ENCODE measurements at regions not wholly inside any gene's neighbourhood (a gene's known extent, or its start where the extent isn't known, plus 50 kb on each side); places are given as distances from the start of the nearest gene placed in this dataset.

- ATAC-seq = no peak
- no peak for DNase-seq
- TF ChIP-seq, protein P1, sequence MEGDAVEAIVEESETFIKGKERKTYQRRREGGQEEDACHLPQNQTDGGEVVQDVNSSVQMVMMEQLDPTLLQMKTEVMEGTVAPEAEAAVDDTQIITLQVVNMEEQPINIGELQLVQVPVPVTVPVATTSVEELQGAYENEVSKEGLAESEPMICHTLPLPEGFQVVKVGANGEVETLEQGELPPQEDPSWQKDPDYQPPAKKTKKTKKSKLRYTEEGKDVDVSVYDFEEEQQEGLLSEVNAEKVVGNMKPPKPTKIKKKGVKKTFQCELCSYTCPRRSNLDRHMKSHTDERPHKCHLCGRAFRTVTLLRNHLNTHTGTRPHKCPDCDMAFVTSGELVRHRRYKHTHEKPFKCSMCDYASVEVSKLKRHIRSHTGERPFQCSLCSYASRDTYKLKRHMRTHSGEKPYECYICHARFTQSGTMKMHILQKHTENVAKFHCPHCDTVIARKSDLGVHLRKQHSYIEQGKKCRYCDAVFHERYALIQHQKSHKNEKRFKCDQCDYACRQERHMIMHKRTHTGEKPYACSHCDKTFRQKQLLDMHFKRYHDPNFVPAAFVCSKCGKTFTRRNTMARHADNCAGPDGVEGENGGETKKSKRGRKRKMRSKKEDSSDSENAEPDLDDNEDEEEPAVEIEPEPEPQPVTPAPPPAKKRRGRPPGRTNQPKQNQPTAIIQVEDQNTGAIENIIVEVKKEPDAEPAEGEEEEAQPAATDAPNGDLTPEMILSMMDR (IDR thresholded peaks at IDR 0.05) = no peak
- H3K4me1 ChIP-seq = no peaks in the 10 kb centered on the region
- 85 to 90% (median 86%) methylated on average over 3 of the region's 3 CpGs for WGBS, 3 donors
- no peaks in the 10 kb centered on the region for H3K36me3 ChIP-seq (ENCODE audit: insufficient read depth in 1 of 2, low read depth in 1 of 2)
- no peaks in the 10 kb centered on the region for H3K27me3 ChIP-seq (ENCODE audit: insufficient read depth in 3 of 3, low read length in 2 of 3)
- no peak overlapping the region for H3K27ac ChIP-seq
- intact Hi-C loops (cut with DNase I) = no loop called here
- no peak overlapping the region for H3K4me3 ChIP-seq
- H3K9me3 ChIP-seq = no peaks in the 10 kb centered on the region
These were observed 75.1 kb upstream of the SESN3 start for GRCh38 chr11:95306123-95306522.

DNA sequence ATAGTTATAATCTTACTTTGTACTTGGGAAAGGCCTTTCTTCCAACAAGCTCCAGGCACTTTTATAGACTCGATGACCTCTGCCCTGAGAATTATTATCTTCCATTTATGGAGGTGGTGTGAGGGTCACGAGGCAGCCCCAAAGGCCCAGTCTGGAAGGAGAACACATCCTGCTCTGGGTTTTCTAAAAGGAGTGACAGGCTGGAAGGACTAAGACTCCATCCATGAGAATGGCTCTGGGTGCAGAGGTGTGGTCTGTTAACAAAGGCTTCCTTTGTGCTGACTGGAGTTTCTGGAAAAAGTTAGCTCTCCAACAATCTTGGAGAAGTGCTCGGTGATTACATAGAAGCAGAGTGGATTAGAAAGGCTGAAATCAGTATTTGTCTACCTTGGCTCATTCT, 74.7 kb upstream of the SESN3 start:
- intact Hi-C loops (cut with DNase I) = no loop called here
- ATAC-seq (no peak), DNase-seq (no peak)
- no peaks in the 10 kb centered on the region for H3K36me3 ChIP-seq (ENCODE audit: insufficient read depth in 1 of 2, low read depth in 1 of 2)
- TF ChIP-seq, protein P1 (IDR thresholded peaks at IDR 0.05) = no peak
- no peak overlapping the region for H3K27ac ChIP-seq
- no peaks in the 10 kb centered on the region for H3K27me3 ChIP-seq (ENCODE audit: insufficient read depth in 3 of 3, low read length in 2 of 3)
- H3K4me1 ChIP-seq = no peaks in the 10 kb centered on the region
- no peaks in the 10 kb centered on the region for H3K9me3 ChIP-seq
- 84 to 90% (median 87%) methylated on average over 3 of the region's 3 CpGs for WGBS, 3 donors
- no peak overlapping the region for H3K4me3 ChIP-seq

- intact Hi-C loops (cut with DNase I) = no loop called here
- H3K36me3 ChIP-seq (ENCODE audit: insufficient read depth in 1 of 2, low read depth in 1 of 2) = no peaks in the 10 kb centered on the region
- no peak overlapping the region for H3K27ac ChIP-seq
- ATAC-seq (no peak), DNase-seq (no peak)
- TF ChIP-seq, protein P1 (IDR thresholded peaks at IDR 0.05) = no peak
- no peaks in the 10 kb centered on the region for H3K4me1 ChIP-seq
- no peaks in the 10 kb centered on the region for H3K27me3 ChIP-seq (ENCODE audit: insufficient read depth in 3 of 3, low read length in 2 of 3)
- H3K9me3 ChIP-seq = no peaks in the 10 kb centered on the region
- 85 to 100% (median 93%) methylated on average over 1 of the region's 1 CpG for WGBS, 3 donors
- H3K4me3 ChIP-seq = no peak overlapping the region
These were observed 73.8 kb upstream of the SESN3 start for GRCh38 chr11:95304777-95305176.

DNA sequence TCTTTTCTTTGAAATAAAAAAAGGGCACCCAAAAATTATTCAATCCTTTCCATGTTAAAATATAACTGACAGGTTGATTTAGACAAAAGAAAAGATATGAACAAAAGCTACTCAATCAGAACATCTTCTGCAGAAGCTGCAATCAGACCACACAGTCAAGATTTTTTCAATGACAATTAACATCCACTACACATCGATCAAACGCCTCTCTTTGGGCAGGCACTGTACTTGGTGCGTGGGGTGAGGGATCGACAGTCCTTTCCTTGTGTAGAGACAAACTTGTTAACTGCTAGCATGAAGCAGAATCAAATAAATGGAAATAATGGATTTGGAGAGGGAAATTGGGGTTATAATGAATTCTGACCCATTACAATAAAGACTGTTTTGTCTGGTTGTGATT, 71.2 kb upstream of the SESN3 start:
- ATAC-seq (no peak), DNase-seq (no peak)
- intact Hi-C loops (cut with DNase I) = no loop called here
- no peaks in the 10 kb centered on the region for H3K9me3 ChIP-seq
- H3K27ac ChIP-seq = no peak overlapping the region
- H3K4me1 ChIP-seq = no peaks in the 10 kb centered on the region
- no peaks in the 10 kb centered on the region for H3K27me3 ChIP-seq (ENCODE audit: insufficient read depth in 3 of 3, low read length in 2 of 3)
- WGBS, 3 donors = 89 to 95% (median 93%) methylated on average over 4 of the region's 4 CpGs
- H3K4me3 ChIP-seq = no peak overlapping the region
- TF ChIP-seq, protein P1 (IDR thresholded peaks at IDR 0.05) = no peak
- H3K36me3 ChIP-seq (ENCODE audit: insufficient read depth in 1 of 2, low read depth in 1 of 2) = no peaks in the 10 kb centered on the region

DNA sequence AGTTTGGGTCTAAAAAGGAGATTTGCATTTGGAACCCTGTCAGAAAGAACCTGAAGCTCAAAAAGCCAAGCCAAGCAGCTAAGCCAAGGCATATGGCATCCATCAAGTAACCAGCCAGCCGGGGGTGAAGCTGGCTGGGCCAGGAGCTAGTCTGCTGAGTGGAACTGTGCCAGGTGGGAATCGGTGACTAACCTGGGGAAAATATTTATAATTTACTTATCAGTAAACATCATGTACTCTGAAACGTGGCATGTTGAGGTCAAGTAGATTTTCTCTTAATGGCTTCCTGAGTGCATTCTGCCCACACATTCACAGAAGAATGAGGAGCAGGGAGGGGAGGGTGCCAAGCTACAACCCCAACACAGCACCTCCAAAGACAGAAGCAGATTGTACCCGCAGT, 70.5 kb upstream of the SESN3 start:
- Histone ChIP-seq H3K36me3 (ENCODE audit: insufficient read depth in 1 of 2, low read depth in 1 of 2) (no peaks in the 10 kb centered on the region), H3K27ac (no peak overlapping the region), H3K4me3 (no peak overlapping the region), H3K9me3 (no peaks in the 10 kb centered on the region), H3K4me1 (no peaks in the 10 kb centered on the region), H3K27me3 (ENCODE audit: insufficient read depth in 3 of 3, low read length in 2 of 3) (peaks cover 0 to 2% (median 0%) of the 10 kb centered on the region in 3 donors)
- TF ChIP-seq, protein P1 (IDR thresholded peaks at IDR 0.05) = no peak
- no peak for DNase-seq
- intact Hi-C loops (cut with DNase I) = no loop called here
- 48 to 71% (median 56%) methylated on average over 4 of the region's 4 CpGs for WGBS, 3 donors
- ATAC-seq = no peak
